ENCODE measurements at regions not wholly inside any gene's neighbourhood (a gene's known extent, or its start where the extent isn't known, plus 50 kb on each side); places are given as distances from the start of the nearest gene placed in this dataset.

GRCh38 chr17:52841971-52842370, 683.5 kb upstream of the CA10 start:
- H3K9me2 ChIP-seq (ENCODE audit: insufficient read depth), result no peaks in the 10 kb centered on the region
- ATAC-seq (no peak), DNase-seq (ENCODE audit: low spot score) (no peak)
- no peaks in the 10 kb centered on the region for H3F3A ChIP-seq (replicated peaks; ENCODE audit: low read depth)
- TF ChIP-seq REST (IDR thresholded peaks at IDR 0.05; ENCODE audit: unreplicated experiment), result no peak
- TF ChIP-seq JUNB (IDR thresholded peaks at IDR 0.05; ENCODE audit: unreplicated experiment), result no peak
- no peaks in the 10 kb centered on the region for H4K20me1 ChIP-seq (replicated peaks; ENCODE audit: insufficient read depth)
- H3K4me3 Mint-ChIP-seq, result no peak overlapping the region
- H3K79me2 ChIP-seq (replicated peaks; ENCODE audit: insufficient read depth), result no peaks in the 10 kb centered on the region
- H3K4me2 ChIP-seq, result no peak overlapping the region
- H2AFZ ChIP-seq, result no peak overlapping the region
- H3K27ac ChIP-seq (ENCODE audit: low read depth), result no peak overlapping the region
- no peak overlapping the region for H3K4me3 ChIP-seq
- H3K36me3 ChIP-seq (ENCODE audit: insufficient read depth), result no peaks in the 10 kb centered on the region
- no peaks in the 10 kb centered on the region for H3K27me3 ChIP-seq (ENCODE audit: insufficient read depth)
- H3K4me1 ChIP-seq (ENCODE audit: insufficient read depth), result no peaks in the 10 kb centered on the region
- no peaks in the 10 kb centered on the region for H3K4me1 Mint-ChIP-seq
- H3K27me3 Mint-ChIP-seq (ENCODE audit: insufficient read depth, low read depth, poor library complexity), result no peaks in the 10 kb centered on the region
- no peak overlapping the region for H3K27ac Mint-ChIP-seq
- H3K36me3 Mint-ChIP-seq (ENCODE audit: low read depth), result no peaks in the 10 kb centered on the region
- no peaks in the 10 kb centered on the region for H3K9me3 Mint-ChIP-seq

GRCh38 chr17:52837492-52837891, 679.0 kb upstream of the CA10 start:
- Histone ChIP-seq H4K20me1 (replicated peaks; ENCODE audit: insufficient read depth) (no peaks in the 10 kb centered on the region), H3K9me2 (ENCODE audit: insufficient read depth) (no peaks in the 10 kb centered on the region), H3K36me3 (ENCODE audit: insufficient read depth) (no peaks in the 10 kb centered on the region), H3K27me3 (ENCODE audit: insufficient read depth) (no peaks in the 10 kb centered on the region), H3F3A (replicated peaks; ENCODE audit: low read depth) (no peaks in the 10 kb centered on the region), H3K27ac (ENCODE audit: low read depth) (no peak overlapping the region), H3K4me3 (no peak overlapping the region), H3K4me1 (ENCODE audit: insufficient read depth) (no peaks in the 10 kb centered on the region), H3K79me2 (replicated peaks; ENCODE audit: insufficient read depth) (no peaks in the 10 kb centered on the region), H3K4me2 (no peak overlapping the region), H2AFZ (no peak overlapping the region)
- ATAC-seq (no peak), DNase-seq (ENCODE audit: low spot score) (no peak)
- Mint-ChIP-seq H3K36me3 (ENCODE audit: low read depth) (no peaks in the 10 kb centered on the region), H3K4me3 (no peak overlapping the region), H3K9me3 (no peaks in the 10 kb centered on the region), H3K27me3 (ENCODE audit: insufficient read depth, low read depth, poor library complexity) (no peaks in the 10 kb centered on the region), H3K4me1 (no peaks in the 10 kb centered on the region), H3K27ac (no peak overlapping the region)
- TF ChIP-seq STAT1 (IDR thresholded peaks at IDR 0.05; ENCODE audit: unreplicated experiment) (no peak), EZH2 (IDR thresholded peaks at IDR 0.05; ENCODE audit: low read depth, unreplicated experiment) (no peak), ZNF331 (CRISPR knock-in tag; IDR thresholded peaks at IDR 0.05; ENCODE audit: low read depth) (no peak), NANOG (IDR thresholded peaks at IDR 0.05; ENCODE audit: borderline replicate concordance) (no peak), ZNF114 (CRISPR knock-in tag; IDR thresholded peaks at IDR 0.05) (no peak), JUNB (IDR thresholded peaks at IDR 0.05; ENCODE audit: unreplicated experiment) (no peak)

- no peaks in the 10 kb centered on the region for H3K36me3 Mint-ChIP-seq (ENCODE audit: low read depth)
- Histone ChIP-seq H3K4me3 (no peak overlapping the region), H3K27me3 (ENCODE audit: insufficient read depth) (no peaks in the 10 kb centered on the region), H2AFZ (no peak overlapping the region), H3K36me3 (ENCODE audit: insufficient read depth) (no peaks in the 10 kb centered on the region), H3K27ac (ENCODE audit: low read depth) (no peak overlapping the region), H3F3A (replicated peaks; ENCODE audit: low read depth) (no peaks in the 10 kb centered on the region), H3K4me2 (no peak overlapping the region), H3K9me2 (ENCODE audit: insufficient read depth) (no peaks in the 10 kb centered on the region), H3K79me2 (replicated peaks; ENCODE audit: insufficient read depth) (no peaks in the 10 kb centered on the region), H3K4me1 (ENCODE audit: insufficient read depth) (no peaks in the 10 kb centered on the region), H4K20me1 (replicated peaks; ENCODE audit: insufficient read depth) (no peaks in the 10 kb centered on the region)
- no peak overlapping the region for H3K27ac Mint-ChIP-seq
- H3K4me1 Mint-ChIP-seq, result no peaks in the 10 kb centered on the region; the same call in 2 of the 3 replicates
- 0 out of 3 replicates have a peak, but pooled peaks cover 2% of the 10 kb centered on the region for H3K9me3 Mint-ChIP-seq
- no peak for ATAC-seq
- H3K27me3 Mint-ChIP-seq (ENCODE audit: insufficient read depth, low read depth, poor library complexity), result peaks cover 2% of the 10 kb centered on the region
- no peak overlapping the region for H3K4me3 Mint-ChIP-seq
- no peak for DNase-seq (ENCODE audit: low spot score)
- TF ChIP-seq CTCF (conservative IDR thresholded peaks at IDR 0.05; ENCODE audit: low read depth in 2 of 2), result no peak
- TF ChIP-seq EZH2phosphoT487 (IDR thresholded peaks at IDR 0.05; ENCODE audit: unreplicated experiment), result no peak
- TF ChIP-seq ZNF331 (CRISPR knock-in tag; IDR thresholded peaks at IDR 0.05; ENCODE audit: low read depth), result no peak
Observed at GRCh38 chr17:52831536-52831935, 673.0 kb upstream of the CA10 start.

All from GM23338 (cell line).